GF-D8 (cell line): ENCODE measurements at regions not wholly inside any gene's neighbourhood (a gene's known extent, or its start where the extent isn't known, plus 50 kb on each side); places are given as distances from the start of the nearest gene placed in this dataset.
"Not testable (repeated sequence)": the region's sequence is repeated elsewhere in the genome, so short reads cannot be mapped to it uniquely, and the experiment has no call there.

Experiments
- DNase-seq: peaks from one replicate; lab custom pipeline; 2025; lab: John Stamatoyannopoulos, UW

GRCh38 chr4:38383646-38384121 is 280.3 kb upstream of the KLF3 start:
- no peak for DNase-seq

- DNase-seq = no peak
These were observed 278.6 kb upstream of the KLF3 start for GRCh38 chr4:38385093-38386004.

GRCh38 chr4:38386005-38386551 is 277.9 kb upstream of the KLF3 start:
- no peak for DNase-seq

GRCh38 chr4:38386654-38387188 is 277.3 kb upstream of the KLF3 start:
- DNase-seq = no peak

GRCh38 chr4:38387348-38387747 is 276.7 kb upstream of the KLF3 start:
- DNase-seq = no peak

- DNase-seq = no peak
These were observed 276.2 kb upstream of the KLF3 start for GRCh38 chr4:38387819-38388218.

- DNase-seq = not testable (repeated sequence)
These were observed 275.1 kb upstream of the KLF3 start for GRCh38 chr4:38388907-38389306.

- DNase-seq = no peak
These were observed 272.9 kb upstream of the KLF3 start for GRCh38 chr4:38390969-38391545.

GRCh38 chr4:38392223-38392855 is 271.7 kb upstream of the KLF3 start:
- DNase-seq = no peak

- DNase-seq = no peak
These were observed 267.9 kb upstream of the KLF3 start for GRCh38 chr4:38396091-38396490.

- DNase-seq = no peak
These were observed 267.0 kb upstream of the KLF3 start for GRCh38 chr4:38396845-38397547.

- DNase-seq = no peak
These were observed 263.1 kb upstream of the KLF3 start for GRCh38 chr4:38400946-38401345.

GRCh38 chr4:38406243-38406642 is 257.8 kb upstream of the KLF3 start:
- DNase-seq = no peak

- DNase-seq = no peak
These were observed 254.1 kb upstream of the KLF3 start for GRCh38 chr4:38409852-38410251.

GRCh38 chr4:38411092-38411491 is 252.9 kb upstream of the KLF3 start:
- DNase-seq = no peak

- no peak for DNase-seq
These were observed 251.9 kb upstream of the KLF3 start for GRCh38 chr4:38411981-38412536.

GRCh38 chr4:38413524-38414341 is 250.3 kb upstream of the KLF3 start:
- DNase-seq = no peak

GRCh38 chr4:38414410-38414809 is 249.6 kb upstream of the KLF3 start:
- no peak for DNase-seq

GRCh38 chr4:38415682-38416081 is 248.3 kb upstream of the KLF3 start:
- no peak for DNase-seq

- no peak for DNase-seq
These were observed 247.5 kb upstream of the KLF3 start for GRCh38 chr4:38416450-38417014.
